ENCODE measurements at regions not wholly inside any gene's neighbourhood (a gene's known extent, or its start where the extent isn't known, plus 50 kb on each side); places are given as distances from the start of the nearest gene placed in this dataset.

GRCh38 chr10:4527281-4527970 lies 298.6 kb upstream of the AKR1E2 start:
- no peak for DNase-seq (ENCODE audit: low spot score)

GRCh38 chr10:4526311-4526731 lies 299.7 kb upstream of the AKR1E2 start:
- no peak for DNase-seq (ENCODE audit: low spot score)

- no peak for DNase-seq (ENCODE audit: low spot score)
These were observed 300.9 kb upstream of the AKR1E2 start for GRCh38 chr10:4525103-4525502.

GRCh38 chr10:4522296-4523000 lies 303.6 kb upstream of the AKR1E2 start:
- DNase-seq (ENCODE audit: low spot score) = no peak

GRCh38 chr10:4519658-4520402 lies 306.2 kb upstream of the AKR1E2 start:
- no peak for DNase-seq (ENCODE audit: low spot score)

- no peak for DNase-seq (ENCODE audit: low spot score)
These were observed 308.3 kb upstream of the AKR1E2 start for GRCh38 chr10:4517746-4518145.

GRCh38 chr10:4515721-4516120 lies 310.3 kb upstream of the AKR1E2 start:
- DNase-seq (ENCODE audit: low spot score) = no peak

GRCh38 chr10:4514445-4515108 lies 311.4 kb upstream of the AKR1E2 start:
- no peak for DNase-seq (ENCODE audit: low spot score)

- no peak for DNase-seq (ENCODE audit: low spot score)
These were observed 313.3 kb upstream of the AKR1E2 start for GRCh38 chr10:4512671-4513240.

- no peak for DNase-seq (ENCODE audit: low spot score)
These were observed 313.8 kb upstream of the AKR1E2 start for GRCh38 chr10:4512196-4512595.

GRCh38 chr10:4511509-4511908 lies 314.5 kb upstream of the AKR1E2 start:
- no peak for DNase-seq (ENCODE audit: low spot score)

- DNase-seq (ENCODE audit: low spot score) = no peak
These were observed 316.6 kb upstream of the AKR1E2 start for GRCh38 chr10:4509405-4509804.

- no peak for DNase-seq (ENCODE audit: low spot score)
These were observed 319.9 kb upstream of the AKR1E2 start for GRCh38 chr10:4506095-4506494.

- DNase-seq (ENCODE audit: low spot score) = no peak
These were observed 321.5 kb upstream of the AKR1E2 start for GRCh38 chr10:4504550-4504949.

GRCh38 chr10:4503076-4503475 lies 322.9 kb upstream of the AKR1E2 start:
- DNase-seq (ENCODE audit: low spot score) = no peak

- DNase-seq (ENCODE audit: low spot score) = no peak
These were observed 324.7 kb upstream of the AKR1E2 start for GRCh38 chr10:4501306-4501705.

GRCh38 chr10:4498711-4499251 lies 327.2 kb upstream of the AKR1E2 start:
- DNase-seq (ENCODE audit: low spot score) = no peak

GRCh38 chr10:4494551-4494950 lies 331.5 kb upstream of the AKR1E2 start:
- DNase-seq (ENCODE audit: low spot score) = no peak

GRCh38 chr10:4492202-4492601 lies 333.8 kb upstream of the AKR1E2 start:
- DNase-seq (ENCODE audit: low spot score) = no peak

GRCh38 chr10:4488904-4489303 lies 337.1 kb upstream of the AKR1E2 start:
- DNase-seq (ENCODE audit: low spot score) = no peak

GRCh38 chr10:4485636-4486035 lies 340.4 kb upstream of the AKR1E2 start:
- no peak for DNase-seq (ENCODE audit: low spot score)

- no peak for DNase-seq (ENCODE audit: low spot score)
These were observed 342.2 kb upstream of the AKR1E2 start for GRCh38 chr10:4483811-4484210.

All from ecto neural progenitor cell (in vitro differentiated cells).